ENCODE measurements at regions not wholly inside any gene's neighbourhood (a gene's known extent, or its start where the extent isn't known, plus 50 kb on each side); places are given as distances from the start of the nearest gene placed in this dataset.

GRCh38 chr13:109454167-109454917 lies 332.0 kb downstream of the IRS2 start:
- Histone ChIP-seq H3K4me1 (ENCODE audit: control insufficient read depth, insufficient read depth, low read length) (no peaks in the 10 kb centered on the region), H3K36me3 (ENCODE audit: control insufficient read depth, insufficient read depth, low read length) (no peaks in the 10 kb centered on the region), H3K27me3 (ENCODE audit: control insufficient read depth, insufficient read depth, low read length) (no peaks in the 10 kb centered on the region), H3K9me3 (ENCODE audit: control insufficient read depth, insufficient read depth, low read length) (peaks cover 6% of the 10 kb centered on the region), H3K4me3 (ENCODE audit: low read depth, low read length) (no peak overlapping the region), H3K9ac (ENCODE audit: low read depth, low read length) (no peak overlapping the region)

GRCh38 chr13:109451726-109452125 lies 334.7 kb downstream of the IRS2 start:
- H3K9ac ChIP-seq (ENCODE audit: low read depth, low read length), result no peak overlapping the region
- no peak overlapping the region for H3K4me3 ChIP-seq (ENCODE audit: low read depth, low read length)
- no peaks in the 10 kb centered on the region for H3K27me3 ChIP-seq (ENCODE audit: control insufficient read depth, insufficient read depth, low read length)
- peaks cover 6% of the 10 kb centered on the region for H3K9me3 ChIP-seq (ENCODE audit: control insufficient read depth, insufficient read depth, low read length)
- H3K36me3 ChIP-seq (ENCODE audit: control insufficient read depth, insufficient read depth, low read length), result no peaks in the 10 kb centered on the region
- H3K4me1 ChIP-seq (ENCODE audit: control insufficient read depth, insufficient read depth, low read length), result no peaks in the 10 kb centered on the region

- no peaks in the 10 kb centered on the region for H3K36me3 ChIP-seq (ENCODE audit: control insufficient read depth, insufficient read depth, low read length)
- H3K9ac ChIP-seq (ENCODE audit: low read depth, low read length), result no peak overlapping the region
Measured at GRCh38 chr13:109448629-109449028, 337.8 kb downstream of the IRS2 start.

GRCh38 chr13:109447667-109448066 lies 338.7 kb downstream of the IRS2 start:
- no peaks in the 10 kb centered on the region for H3K9me3 ChIP-seq (ENCODE audit: control insufficient read depth, insufficient read depth, low read length)
- no peaks in the 10 kb centered on the region for H3K4me1 ChIP-seq (ENCODE audit: control insufficient read depth, insufficient read depth, low read length)
- H3K36me3 ChIP-seq (ENCODE audit: control insufficient read depth, insufficient read depth, low read length), result no peaks in the 10 kb centered on the region
- H3K4me3 ChIP-seq (ENCODE audit: low read depth, low read length), result no peak overlapping the region
- no peaks in the 10 kb centered on the region for H3K27me3 ChIP-seq (ENCODE audit: control insufficient read depth, insufficient read depth, low read length)
- H3K9ac ChIP-seq (ENCODE audit: low read depth, low read length), result no peak overlapping the region

More at GRCh38 chr13:109448629-109449028, 337.8 kb downstream of the IRS2 start:
- H3K4me1 ChIP-seq (ENCODE audit: control insufficient read depth, insufficient read depth, low read length), result no peaks in the 10 kb centered on the region
- no peak overlapping the region for H3K4me3 ChIP-seq (ENCODE audit: low read depth, low read length)
- H3K27me3 ChIP-seq (ENCODE audit: control insufficient read depth, insufficient read depth, low read length), result no peaks in the 10 kb centered on the region
- H3K9me3 ChIP-seq (ENCODE audit: control insufficient read depth, insufficient read depth, low read length), result peaks cover 2% of the 10 kb centered on the region

- Histone ChIP-seq H3K4me3 (ENCODE audit: low read depth, low read length) (no peak overlapping the region), H3K27me3 (ENCODE audit: control insufficient read depth, insufficient read depth, low read length) (no peaks in the 10 kb centered on the region), H3K4me1 (ENCODE audit: control insufficient read depth, insufficient read depth, low read length) (no peaks in the 10 kb centered on the region), H3K9ac (ENCODE audit: low read depth, low read length) (no peak overlapping the region), H3K9me3 (ENCODE audit: control insufficient read depth, insufficient read depth, low read length) (no peaks in the 10 kb centered on the region), H3K36me3 (ENCODE audit: control insufficient read depth, insufficient read depth, low read length) (no peaks in the 10 kb centered on the region)
Measured at GRCh38 chr13:109440320-109440719, 346.1 kb downstream of the IRS2 start.

- Histone ChIP-seq H3K9ac (ENCODE audit: low read depth, low read length) (no peak overlapping the region), H3K27me3 (ENCODE audit: control insufficient read depth, insufficient read depth, low read length) (no peaks in the 10 kb centered on the region), H3K4me1 (ENCODE audit: control insufficient read depth, insufficient read depth, low read length) (no peaks in the 10 kb centered on the region), H3K4me3 (ENCODE audit: low read depth, low read length) (no peak overlapping the region), H3K9me3 (ENCODE audit: control insufficient read depth, insufficient read depth, low read length) (no peaks in the 10 kb centered on the region), H3K36me3 (ENCODE audit: control insufficient read depth, insufficient read depth, low read length) (no peaks in the 10 kb centered on the region)
Measured at GRCh38 chr13:109439813-109440212, 346.6 kb downstream of the IRS2 start.

GRCh38 chr13:109436841-109437240 lies 349.5 kb downstream of the IRS2 start:
- Histone ChIP-seq H3K4me1 (ENCODE audit: control insufficient read depth, insufficient read depth, low read length) (no peaks in the 10 kb centered on the region), H3K4me3 (ENCODE audit: low read depth, low read length) (no peak overlapping the region), H3K9me3 (ENCODE audit: control insufficient read depth, insufficient read depth, low read length) (no peaks in the 10 kb centered on the region), H3K36me3 (ENCODE audit: control insufficient read depth, insufficient read depth, low read length) (no peaks in the 10 kb centered on the region), H3K9ac (ENCODE audit: low read depth, low read length) (no peak overlapping the region), H3K27me3 (ENCODE audit: control insufficient read depth, insufficient read depth, low read length) (no peaks in the 10 kb centered on the region)

GRCh38 chr13:109436055-109436622 lies 350.2 kb downstream of the IRS2 start:
- Histone ChIP-seq H3K9ac (ENCODE audit: low read depth, low read length) (no peak overlapping the region), H3K4me1 (ENCODE audit: control insufficient read depth, insufficient read depth, low read length) (no peaks in the 10 kb centered on the region), H3K9me3 (ENCODE audit: control insufficient read depth, insufficient read depth, low read length) (no peaks in the 10 kb centered on the region), H3K4me3 (ENCODE audit: low read depth, low read length) (no peak overlapping the region), H3K36me3 (ENCODE audit: control insufficient read depth, insufficient read depth, low read length) (no peaks in the 10 kb centered on the region), H3K27me3 (ENCODE audit: control insufficient read depth, insufficient read depth, low read length) (no peaks in the 10 kb centered on the region)

- H3K4me3 ChIP-seq (ENCODE audit: low read depth, low read length), result no peak overlapping the region
- no peaks in the 10 kb centered on the region for H3K4me1 ChIP-seq (ENCODE audit: control insufficient read depth, insufficient read depth, low read length)
- no peaks in the 10 kb centered on the region for H3K27me3 ChIP-seq (ENCODE audit: control insufficient read depth, insufficient read depth, low read length)
- H3K9me3 ChIP-seq (ENCODE audit: control insufficient read depth, insufficient read depth, low read length), result no peaks in the 10 kb centered on the region
- H3K9ac ChIP-seq (ENCODE audit: low read depth, low read length), result no peak overlapping the region
- no peaks in the 10 kb centered on the region for H3K36me3 ChIP-seq (ENCODE audit: control insufficient read depth, insufficient read depth, low read length)
Measured at GRCh38 chr13:109431217-109431616, 355.2 kb downstream of the IRS2 start.

GRCh38 chr13:109428146-109428545 lies 358.2 kb downstream of the IRS2 start:
- Histone ChIP-seq H3K36me3 (ENCODE audit: control insufficient read depth, insufficient read depth, low read length) (no peaks in the 10 kb centered on the region), H3K9me3 (ENCODE audit: control insufficient read depth, insufficient read depth, low read length) (no peaks in the 10 kb centered on the region), H3K27me3 (ENCODE audit: control insufficient read depth, insufficient read depth, low read length) (no peaks in the 10 kb centered on the region), H3K4me3 (ENCODE audit: low read depth, low read length) (no peak overlapping the region), H3K4me1 (ENCODE audit: control insufficient read depth, insufficient read depth, low read length) (no peaks in the 10 kb centered on the region), H3K9ac (ENCODE audit: low read depth, low read length) (no peak overlapping the region)

- H3K4me1 ChIP-seq (ENCODE audit: control insufficient read depth, insufficient read depth, low read length), result no peaks in the 10 kb centered on the region
- H3K4me3 ChIP-seq (ENCODE audit: low read depth, low read length), result no peak overlapping the region
- H3K9me3 ChIP-seq (ENCODE audit: control insufficient read depth, insufficient read depth, low read length), result no peaks in the 10 kb centered on the region
- no peaks in the 10 kb centered on the region for H3K36me3 ChIP-seq (ENCODE audit: control insufficient read depth, insufficient read depth, low read length)
- H3K9ac ChIP-seq (ENCODE audit: low read depth, low read length), result no peak overlapping the region
- H3K27me3 ChIP-seq (ENCODE audit: control insufficient read depth, insufficient read depth, low read length), result no peaks in the 10 kb centered on the region
Measured at GRCh38 chr13:109427695-109428094, 358.7 kb downstream of the IRS2 start.

- H3K9me3 ChIP-seq (ENCODE audit: control insufficient read depth, insufficient read depth, low read length), result no peaks in the 10 kb centered on the region
- no peak overlapping the region for H3K4me3 ChIP-seq (ENCODE audit: low read depth, low read length)
- no peaks in the 10 kb centered on the region for H3K27me3 ChIP-seq (ENCODE audit: control insufficient read depth, insufficient read depth, low read length)
- no peaks in the 10 kb centered on the region for H3K36me3 ChIP-seq (ENCODE audit: control insufficient read depth, insufficient read depth, low read length)
- H3K9ac ChIP-seq (ENCODE audit: low read depth, low read length), result no peak overlapping the region
- no peaks in the 10 kb centered on the region for H3K4me1 ChIP-seq (ENCODE audit: control insufficient read depth, insufficient read depth, low read length)
Measured at GRCh38 chr13:109427148-109427547, 359.2 kb downstream of the IRS2 start.
